ENCODE measurements at regions not wholly inside any gene's neighbourhood (a gene's known extent, or its start where the extent isn't known, plus 50 kb on each side); places are given as distances from the start of the nearest gene placed in this dataset.

DNA sequence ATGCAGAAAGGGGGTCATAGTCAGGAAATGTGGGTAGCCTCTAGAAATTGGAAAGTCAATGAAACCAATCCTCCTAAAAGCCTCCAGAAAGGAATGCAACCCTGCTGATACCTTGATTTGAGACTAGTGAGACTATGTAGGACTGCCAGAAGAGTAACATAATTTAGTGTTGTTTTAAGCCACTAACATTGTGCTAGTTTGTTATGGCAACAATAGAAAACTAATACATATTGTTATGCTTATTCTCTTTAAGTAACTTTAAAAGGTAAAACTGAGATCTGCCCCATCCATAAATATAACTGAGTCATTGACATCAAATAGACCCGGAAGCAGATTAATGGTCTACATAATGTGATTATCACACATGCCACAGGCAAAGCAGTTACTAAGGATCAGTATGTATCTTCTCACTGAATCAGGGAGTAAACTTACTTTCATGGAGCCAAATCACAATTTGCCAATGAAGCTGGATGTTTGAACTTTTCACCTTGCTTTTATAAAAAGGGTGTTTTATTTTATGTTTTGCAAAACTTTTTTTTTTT, 146.4 kb upstream of the TMEM106B start:
- DNase-seq (ENCODE audit: insufficient read length, low spot score), result no peak
- no peak for TF ChIP-seq CTCF (IDR thresholded peaks at IDR 0.05; ENCODE audit: insufficient read depth, missing control alignments)
- no peak for FAIRE-seq

DNA sequence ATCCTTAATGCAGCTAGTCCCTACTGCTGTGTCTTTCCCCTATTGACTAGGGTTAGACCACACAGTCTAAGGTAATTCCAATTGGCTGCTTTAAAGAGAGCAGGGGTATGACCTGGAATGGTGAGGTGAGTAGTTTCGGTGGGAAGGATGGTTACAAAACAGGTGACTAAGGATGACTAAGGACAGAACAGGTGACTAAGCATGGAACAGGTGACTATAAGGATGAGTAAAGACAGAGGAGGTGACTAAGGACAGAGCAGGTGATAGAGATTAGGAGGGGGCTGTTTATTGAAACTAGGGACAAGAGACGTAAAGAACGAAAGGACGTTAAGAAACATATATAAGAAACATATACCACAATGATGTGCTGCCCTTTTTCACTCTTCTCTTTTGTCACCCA, 145.1 kb upstream of the TMEM106B start:
- no peak for FAIRE-seq
- DNase-seq (ENCODE audit: insufficient read length, low spot score), result no peak
- no peak for TF ChIP-seq CTCF (IDR thresholded peaks at IDR 0.05; ENCODE audit: insufficient read depth, missing control alignments)

GRCh38 chr7:12066521-12066920, 144.6 kb upstream of the TMEM106B start:
- FAIRE-seq (no peak), DNase-seq (ENCODE audit: insufficient read length, low spot score) (no peak)
- no peak for TF ChIP-seq CTCF (IDR thresholded peaks at IDR 0.05; ENCODE audit: insufficient read depth, missing control alignments)

DNA sequence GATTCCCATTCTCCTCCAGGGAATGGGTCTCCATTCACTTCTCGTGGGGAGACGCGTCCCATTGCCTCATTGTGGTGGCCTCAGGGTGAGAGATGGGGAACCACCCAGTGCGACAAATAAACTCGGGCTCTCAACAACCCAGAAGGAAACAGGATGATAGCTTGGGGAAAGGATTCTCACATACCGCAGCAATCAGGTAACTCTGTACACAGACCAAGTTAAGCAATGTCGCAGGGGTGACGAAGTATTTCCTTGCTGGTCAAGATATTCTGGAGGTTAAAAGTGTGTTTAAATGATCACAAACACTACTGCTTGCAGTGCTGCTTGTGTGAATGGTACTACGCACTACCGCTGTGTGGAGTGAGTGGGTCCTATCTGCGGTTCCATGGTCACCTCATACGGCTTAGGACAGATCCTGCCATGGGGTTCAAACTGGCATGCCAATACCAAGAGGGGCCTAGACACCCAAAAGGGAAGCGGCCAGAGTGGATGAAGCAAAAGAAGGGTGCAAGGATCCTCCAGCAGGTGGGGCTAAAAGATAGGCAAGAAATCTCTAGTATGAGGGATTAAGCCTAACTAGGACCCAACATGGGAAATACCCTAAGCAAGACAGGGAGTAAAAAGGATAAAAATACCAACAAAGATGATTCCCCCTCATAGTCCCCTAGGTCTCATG, 143.8 kb upstream of the TMEM106B start:
- no peak for DNase-seq (ENCODE audit: insufficient read length, low spot score)
- peak; percentile 64 for FAIRE-seq
- TF ChIP-seq CTCF (IDR thresholded peaks at IDR 0.05; ENCODE audit: insufficient read depth, missing control alignments), result peak; percentile 68

DNA sequence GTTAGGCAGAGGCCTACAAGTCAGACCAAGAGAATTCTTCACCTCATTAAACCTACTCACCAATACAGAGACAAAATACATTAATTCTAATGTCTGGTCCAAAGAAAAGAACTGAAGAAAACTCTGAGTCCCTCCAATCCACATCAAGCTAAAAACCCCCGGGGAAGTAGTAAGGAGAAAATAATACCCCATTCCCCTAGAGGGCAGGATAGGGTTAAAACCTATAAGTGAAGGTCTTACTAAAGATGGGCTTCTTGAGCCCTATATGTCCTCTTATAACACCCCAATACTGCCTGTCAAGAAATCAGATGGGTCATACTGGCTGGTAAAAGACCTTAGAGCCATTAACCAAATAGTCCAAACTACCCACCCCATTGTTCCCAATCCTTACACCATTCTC, 141.3 kb upstream of the TMEM106B start:
- TF ChIP-seq CTCF (IDR thresholded peaks at IDR 0.05; ENCODE audit: insufficient read depth, missing control alignments), result no peak
- no peak for DNase-seq (ENCODE audit: insufficient read length, low spot score)
- no peak for FAIRE-seq

DNA sequence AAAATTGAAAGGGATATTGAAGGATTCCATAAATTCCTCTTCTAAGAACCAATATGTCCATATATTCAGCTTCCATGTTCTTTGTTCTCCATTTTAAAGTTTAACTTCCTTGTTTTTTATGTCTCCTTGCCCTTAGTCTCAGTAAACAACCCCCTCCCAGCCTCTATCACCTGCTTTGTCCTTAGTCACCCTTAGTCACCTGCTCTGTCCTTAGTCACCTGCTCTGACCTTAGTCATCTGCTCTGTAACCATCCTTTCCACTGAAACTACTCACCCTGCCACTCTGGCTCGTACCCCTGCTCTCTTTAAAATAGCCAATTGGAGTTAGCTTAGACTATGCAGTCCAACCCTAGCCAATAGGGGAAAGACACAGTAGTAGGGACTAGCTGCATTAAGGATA, 136.2 kb upstream of the TMEM106B start:
- no peak for FAIRE-seq
- no peak for DNase-seq (ENCODE audit: insufficient read length, low spot score)
- no peak for TF ChIP-seq CTCF (IDR thresholded peaks at IDR 0.05; ENCODE audit: insufficient read depth, missing control alignments)

GRCh38 chr7:12080006-12080405, 131.1 kb upstream of the TMEM106B start:
- FAIRE-seq, result no peak
- TF ChIP-seq CTCF (IDR thresholded peaks at IDR 0.05; ENCODE audit: insufficient read depth, missing control alignments), result no peak
- DNase-seq (ENCODE audit: insufficient read length, low spot score), result no peak
